Kidney (tissue), 13 donors: ENCODE measurements at regions not wholly inside any gene's neighbourhood (a gene's known extent, or its start where the extent isn't known, plus 50 kb on each side); places are given as distances from the start of the nearest gene placed in this dataset.

Experiments used
- DNase-seq, 5 donors: peaks; one replicate each; pipeline ENCODE4 v3.0.0-alpha.2; 2013 to 2020
- FAIRE-seq: peaks from 2 replicates; lab custom pipeline; 2012; peaks lifted over from hg19 to GRCh38; lab: Jason Lieb, UNC
- H3K27ac ChIP-seq, 2 donors: one replicate each; pipeline ENCODE4 v1.7.0; 2013; ENCODE audit warnings: low read depth in 2 of 2, low read length in 2 of 2, inconsistent platforms in 1 of 2
- H3K27me3 ChIP-seq: one replicate; pipeline ENCODE4 v1.7.1; 2013; ENCODE audit warnings: low read length, inconsistent platforms; ENCODE audit not compliant: control insufficient read depth, insufficient read depth
- H3K36me3 ChIP-seq, 3 donors: one replicate each; pipeline versions ENCODE4 v1.7.0 to v1.7.1; 2013; ENCODE audit warnings: low read length in 3 of 3, control low read depth in 1 of 3, inconsistent platforms in 1 of 3; ENCODE audit not compliant: insufficient read depth in 3 of 3, control insufficient read depth in 2 of 3
- H3K4me1 ChIP-seq, 3 donors: one replicate each; pipeline versions ENCODE4 v1.7.0 to v1.7.1; 2013; ENCODE audit warnings: low read length in 3 of 3, inconsistent platforms in 1 of 3, low read depth in 1 of 3; ENCODE audit not compliant: control insufficient read depth in 2 of 3, insufficient read depth in 2 of 3
- H3K4me3 ChIP-seq, 3 donors: one replicate each; pipeline versions ENCODE4 v1.7.0 to v1.8.1; 2013; ENCODE audit warnings: low read length in 3 of 3, control low read depth in 1 of 3, inconsistent platforms in 1 of 3
- H3K9ac ChIP-seq, 3 donors: one replicate each; pipeline versions ENCODE4 v1.7.0 to v1.7.1; 2013; ENCODE audit warnings: low read length in 3 of 3, control low read depth in 1 of 3, inconsistent platforms in 1 of 3
- H3K9me3 ChIP-seq, 3 donors: one replicate each; pipeline versions ENCODE4 v1.7.0 to v1.7.1; 2013; ENCODE audit warnings: low read length in 3 of 3, control low read depth in 1 of 3, inconsistent platforms in 1 of 3; ENCODE audit not compliant: control insufficient read depth in 2 of 3, insufficient read depth in 1 of 3
- intact Hi-C: fragments of 100-400 bp; cut with DNase I; formaldehyde crosslinking; loops from one replicate; pipeline ENCODE4 v1.11.1; 2022
- TF ChIP-seq, protein P1 (sequence below): IDR thresholded peaks from 3 replicates; pipeline ENCODE4 v1.5.1; 2012; ENCODE audit warnings: mild to moderate bottlenecking, moderate library complexity, borderline replicate concordance; ENCODE audit not compliant: insufficient read depth; ENCODE audit errors: extremely low read depth
- donor health status: control.
- donor health status: control.
- donor health status: control.
- donor health status: control.
- donor health status: control.
- donor health status: DM: yes; HTN: yes; CAD: no.
- donor health status: Normal renal cell carcinoma (clear cell type).

DNA sequence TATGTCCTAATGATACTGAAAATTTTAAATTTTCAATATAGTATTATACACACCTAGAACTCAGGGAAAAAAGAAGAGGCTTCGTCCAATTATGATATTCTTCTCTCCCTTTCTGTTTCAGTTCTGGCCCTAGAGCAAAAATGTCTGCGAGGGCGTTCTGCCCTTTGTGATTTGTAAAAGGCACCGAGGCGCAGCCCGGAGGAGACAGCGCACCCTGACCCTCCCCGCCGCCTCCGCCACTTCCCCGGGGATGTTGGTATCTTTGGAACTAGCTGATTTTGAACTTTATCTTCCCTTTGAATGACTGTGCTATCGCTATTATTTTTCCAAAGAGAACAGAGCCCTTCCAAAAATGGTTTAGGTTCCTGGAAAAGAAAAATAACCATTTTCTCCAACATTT is 173.2 kb upstream of the FAM9B start:
- intact Hi-C loops, result no loop called here
- Histone ChIP-seq H3K9ac (no peak overlapping the region), H3K4me3 (no peak overlapping the region), H3K9me3 (no peaks in the 10 kb centered on the region), H3K27ac (no peak overlapping the region), H3K4me1 (no peaks in the 10 kb centered on the region), H3K27me3 (no peaks in the 10 kb centered on the region), H3K36me3 (no peaks in the 10 kb centered on the region)
- FAIRE-seq (no peak), DNase-seq (peak in 2 of 5 donors; percentile 30 to 83)
- TF ChIP-seq, protein P1, sequence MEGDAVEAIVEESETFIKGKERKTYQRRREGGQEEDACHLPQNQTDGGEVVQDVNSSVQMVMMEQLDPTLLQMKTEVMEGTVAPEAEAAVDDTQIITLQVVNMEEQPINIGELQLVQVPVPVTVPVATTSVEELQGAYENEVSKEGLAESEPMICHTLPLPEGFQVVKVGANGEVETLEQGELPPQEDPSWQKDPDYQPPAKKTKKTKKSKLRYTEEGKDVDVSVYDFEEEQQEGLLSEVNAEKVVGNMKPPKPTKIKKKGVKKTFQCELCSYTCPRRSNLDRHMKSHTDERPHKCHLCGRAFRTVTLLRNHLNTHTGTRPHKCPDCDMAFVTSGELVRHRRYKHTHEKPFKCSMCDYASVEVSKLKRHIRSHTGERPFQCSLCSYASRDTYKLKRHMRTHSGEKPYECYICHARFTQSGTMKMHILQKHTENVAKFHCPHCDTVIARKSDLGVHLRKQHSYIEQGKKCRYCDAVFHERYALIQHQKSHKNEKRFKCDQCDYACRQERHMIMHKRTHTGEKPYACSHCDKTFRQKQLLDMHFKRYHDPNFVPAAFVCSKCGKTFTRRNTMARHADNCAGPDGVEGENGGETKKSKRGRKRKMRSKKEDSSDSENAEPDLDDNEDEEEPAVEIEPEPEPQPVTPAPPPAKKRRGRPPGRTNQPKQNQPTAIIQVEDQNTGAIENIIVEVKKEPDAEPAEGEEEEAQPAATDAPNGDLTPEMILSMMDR, result no peak

DNA sequence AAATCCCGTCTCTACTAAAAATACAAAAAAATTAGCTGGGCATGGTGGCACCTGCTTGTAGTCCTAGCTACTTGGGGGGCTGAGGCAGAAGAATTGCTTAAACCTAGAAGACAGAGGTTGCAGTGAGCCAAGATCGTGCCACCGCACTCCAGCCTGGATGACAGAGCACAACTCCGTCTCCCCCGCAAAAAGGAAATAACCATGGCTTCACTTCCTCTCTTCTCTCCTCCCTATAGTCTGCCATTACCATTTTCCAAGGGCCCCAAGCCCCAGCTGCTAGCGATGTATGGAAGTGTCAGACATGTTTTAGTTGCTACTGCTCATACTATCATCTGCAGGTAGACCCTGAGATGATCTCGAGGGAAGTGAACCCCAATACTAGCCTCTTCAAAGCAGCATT is 177.3 kb upstream of the FAM9B start:
- Histone ChIP-seq H3K4me3 (no peak overlapping the region), H3K27me3 (no peaks in the 10 kb centered on the region), H3K27ac (no peak overlapping the region), H3K36me3 (no peaks in the 10 kb centered on the region), H3K9me3 (no peaks in the 10 kb centered on the region), H3K4me1 (no peaks in the 10 kb centered on the region), H3K9ac (no peak overlapping the region)
- FAIRE-seq (no peak), DNase-seq (no peak)
- intact Hi-C loops, result no loop called here
- TF ChIP-seq, protein P1, result no peak

- intact Hi-C loops, result no loop called here
- TF ChIP-seq, protein P1, result no peak
- DNase-seq (peak in 2 of 5 donors; percentile 19 to 59), FAIRE-seq (no peak)
- H3K36me3 ChIP-seq, result no peaks in the 10 kb centered on the region
- H3K27me3 ChIP-seq, result no peaks in the 10 kb centered on the region
- no peaks in the 10 kb centered on the region for H3K4me1 ChIP-seq
- peaks cover 0 to 2% (median 0%) of the 10 kb centered on the region in 3 donors for H3K9me3 ChIP-seq
- H3K9ac ChIP-seq, result no peak overlapping the region
- no peak overlapping the region for H3K27ac ChIP-seq
- no peak overlapping the region for H3K4me3 ChIP-seq
Measured at GRCh38 chrX:9221781-9222180, 187.9 kb upstream of the FAM9B start.

GRCh38 chrX:9222299-9222698 is 188.4 kb upstream of the FAM9B start:
- no peak for DNase-seq
- no peaks in the 10 kb centered on the region for H3K27me3 ChIP-seq
- TF ChIP-seq, protein P1, result no peak
- H3K4me3 ChIP-seq, result no peak overlapping the region
- H3K9ac ChIP-seq, result no peak overlapping the region
- H3K27ac ChIP-seq, result no peak overlapping the region
- intact Hi-C loops, result no loop called here
- FAIRE-seq, result no peak
- no peaks in the 10 kb centered on the region for H3K36me3 ChIP-seq
- peaks cover 0 to 2% (median 0%) of the 10 kb centered on the region in 3 donors for H3K9me3 ChIP-seq
- H3K4me1 ChIP-seq, result no peaks in the 10 kb centered on the region
